ENCODE measurements at regions not wholly inside any gene's neighbourhood (a gene's known extent, or its start where the extent isn't known, plus 50 kb on each side); places are given as distances from the start of the nearest gene placed in this dataset.

GRCh38 chr3:8320711-8321458 lies 180.7 kb upstream of the LMCD1 start:
- Histone ChIP-seq H3K4me1 (ENCODE audit: control insufficient read depth, insufficient read depth, low read length) (peaks cover 6% of the 10 kb centered on the region; the same call in 1 of the 2 replicates), H3K9me1 (ENCODE audit: insufficient read depth, low read length) (no peaks in the 10 kb centered on the region), H4K20me1 (ENCODE audit: insufficient read depth, low read length) (no peaks in the 10 kb centered on the region), H3K27ac (ENCODE audit: insufficient read depth, low read length) (no peak overlapping the region), H3K4me2 (ENCODE audit: low read depth, low read length) (no peak overlapping the region; the same call in 1 of the 2 replicates), H3K56ac (ENCODE audit: extremely low read depth, insufficient read depth, low read length) (no peak overlapping the region; the same call in 1 of the 2 replicates), H3K9ac (ENCODE audit: low read depth, low read length) (no peak overlapping the region), H4K5ac (ENCODE audit: low read depth, low read length) (no peak overlapping the region), H3K18ac (ENCODE audit: low read depth, low read length) (peak overlapping the region; percentile 59; the same call in 1 of the 2 replicates), H3K4me3 (ENCODE audit: insufficient read depth, low read depth, low read length) (no peak overlapping the region), H2AK9ac (replicated peaks; ENCODE audit: low read depth, low read length, poor library complexity) (no peak overlapping the region), H2BK120ac (ENCODE audit: low read depth, low read length) (peak overlapping the region; percentile 89), H3K9me3 (ENCODE audit: control insufficient read depth, insufficient read depth, low read length) (no peaks in the 10 kb centered on the region), H3K27me3 (ENCODE audit: control insufficient read depth, insufficient read depth, low read length) (no peaks in the 10 kb centered on the region), H3K79me1 (ENCODE audit: low read depth in 1 of 2, low read length in 2 of 2) (no peaks in the 10 kb centered on the region), H4K91ac (ENCODE audit: insufficient read depth, low read depth, low read length) (peak overlapping the region; percentile 66), H3K23ac (ENCODE audit: low read depth, low read length) (no peak overlapping the region), H3K14ac (replicated peaks; ENCODE audit: low read depth, low read length) (peak overlapping the region; percentile 16), H2AK5ac (ENCODE audit: low read depth, low read length) (peak overlapping the region; percentile 48; the same call in 1 of the 2 replicates), H2BK15ac (ENCODE audit: low read depth, low read length) (peak overlapping the region; percentile 32; the same call in 2 of the 3 replicates), H2BK5ac (ENCODE audit: low read depth, low read length, poor library complexity, severe bottlenecking) (no peak overlapping the region), H4K8ac (ENCODE audit: low read depth in 2 of 2, low read length in 2 of 2) (peak overlapping the region; percentile 45 to 65; a peak in 3 of 4 replicates), H2AFZ (replicated peaks; ENCODE audit: low read length, poor library complexity) (peak overlapping the region; percentile 28), H3K4ac (ENCODE audit: low read depth, low read length) (peak overlapping the region; percentile 38), H2BK20ac (ENCODE audit: low read depth, low read length) (peak overlapping the region; percentile 93), H3K36me3 (ENCODE audit: control insufficient read depth, insufficient read depth, low read length) (no peaks in the 10 kb centered on the region)
- no TSS peak for BruUV-seq (replicated peaks)
- dilution Hi-C loops (cut with HindIII; ENCODE audit: low sequenced_read_pairs, unreplicated experiment), result no loop called here
- ChIA-PET POLR2A (ENCODE audit: unreplicated experiment) (no interaction called here), CTCF (interaction anchor here (1.3 to 1.4 kb wide), 2 partner anchors 19 to 96 kb away, joined by 4 read pairs; no protein-coding TSS in a partner anchor)
- no CpG with 5 or more reads among the region's 6 CpGs for WGBS, 2 experiments (ENCODE audit: extremely low coverage in 2 of 2, insufficient read length in 1 of 2)
- in situ Hi-C loops (cut with MboI; ENCODE audit: low sequenced_read_pairs), result no loop called here
- DNase-seq (no peak), ATAC-seq (ENCODE audit: low read depth) (no peak)
- TF ChIP-seq CEBPB (IDR thresholded peaks at IDR 0.05; ENCODE audit: low read depth, low read length) (no peak), USF2 (IDR thresholded peaks at IDR 0.05; ENCODE audit: low read depth, low read length) (no peak), RAD21 (IDR thresholded peaks at IDR 0.05; ENCODE audit: low read length) (no peak), MXI1 (IDR thresholded peaks at IDR 0.05; ENCODE audit: borderline replicate concordance, low read depth, low read length) (no peak), BHLHE40 (IDR thresholded peaks at IDR 0.05; ENCODE audit: low read depth, low read length) (no peak)
- intact Hi-C loops (cut with micrococcal nuclease), result loop anchor here (5.0 kb wide), 1 partner anchor 301 kb away; no protein-coding TSS in a partner anchor

Measured in IMR-90 (cell line).